Ovary (tissue), 3 donors: ENCODE measurements at regions not wholly inside any gene's neighbourhood (a gene's known extent, or its start where the extent isn't known, plus 50 kb on each side); places are given as distances from the start of the nearest gene placed in this dataset.

Source experiments
- EP300 ChIP-seq: sonication (generic); formaldehyde crosslinking; IDR thresholded peaks from one replicate; pipeline ENCODE4 v1.6.1; 2017; ENCODE audit warnings: antibody characterized with exemption
- POLR2A ChIP-seq: fragments of 450-650 bp; IDR thresholded peaks from one replicate; pipeline ENCODE4 v1.6.1; 2017; ENCODE audit warnings: antibody characterized with exemption, mild to moderate bottlenecking, moderate library complexity
- TF ChIP-seq, protein P1 (sequence below), 3 donors: fragments of 450-650 bp in 2 of 3; fragments of 200-600 bp in 1 of 3; IDR thresholded peaks; one replicate each; pipeline versions ENCODE4 v1.5.1 to v1.8.0; 2016 to 2022; ENCODE audit warnings: antibody characterized with exemption in 3 of 3, mild to moderate bottlenecking in 1 of 3
- donor health status: DM: no; HTN: no; CAD: no.

- TF ChIP-seq POLR2A: no peak
- TF ChIP-seq, protein P1, sequence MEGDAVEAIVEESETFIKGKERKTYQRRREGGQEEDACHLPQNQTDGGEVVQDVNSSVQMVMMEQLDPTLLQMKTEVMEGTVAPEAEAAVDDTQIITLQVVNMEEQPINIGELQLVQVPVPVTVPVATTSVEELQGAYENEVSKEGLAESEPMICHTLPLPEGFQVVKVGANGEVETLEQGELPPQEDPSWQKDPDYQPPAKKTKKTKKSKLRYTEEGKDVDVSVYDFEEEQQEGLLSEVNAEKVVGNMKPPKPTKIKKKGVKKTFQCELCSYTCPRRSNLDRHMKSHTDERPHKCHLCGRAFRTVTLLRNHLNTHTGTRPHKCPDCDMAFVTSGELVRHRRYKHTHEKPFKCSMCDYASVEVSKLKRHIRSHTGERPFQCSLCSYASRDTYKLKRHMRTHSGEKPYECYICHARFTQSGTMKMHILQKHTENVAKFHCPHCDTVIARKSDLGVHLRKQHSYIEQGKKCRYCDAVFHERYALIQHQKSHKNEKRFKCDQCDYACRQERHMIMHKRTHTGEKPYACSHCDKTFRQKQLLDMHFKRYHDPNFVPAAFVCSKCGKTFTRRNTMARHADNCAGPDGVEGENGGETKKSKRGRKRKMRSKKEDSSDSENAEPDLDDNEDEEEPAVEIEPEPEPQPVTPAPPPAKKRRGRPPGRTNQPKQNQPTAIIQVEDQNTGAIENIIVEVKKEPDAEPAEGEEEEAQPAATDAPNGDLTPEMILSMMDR (IDR thresholded peaks at IDR 0.05): no peak
- no peak for TF ChIP-seq EP300
Measured at GRCh38 chr9:90057361-90057760, 452.5 kb downstream of the GADD45G start.
